ENCODE measurements at regions not wholly inside any gene's neighbourhood (a gene's known extent, or its start where the extent isn't known, plus 50 kb on each side); places are given as distances from the start of the nearest gene placed in this dataset.

DNA sequence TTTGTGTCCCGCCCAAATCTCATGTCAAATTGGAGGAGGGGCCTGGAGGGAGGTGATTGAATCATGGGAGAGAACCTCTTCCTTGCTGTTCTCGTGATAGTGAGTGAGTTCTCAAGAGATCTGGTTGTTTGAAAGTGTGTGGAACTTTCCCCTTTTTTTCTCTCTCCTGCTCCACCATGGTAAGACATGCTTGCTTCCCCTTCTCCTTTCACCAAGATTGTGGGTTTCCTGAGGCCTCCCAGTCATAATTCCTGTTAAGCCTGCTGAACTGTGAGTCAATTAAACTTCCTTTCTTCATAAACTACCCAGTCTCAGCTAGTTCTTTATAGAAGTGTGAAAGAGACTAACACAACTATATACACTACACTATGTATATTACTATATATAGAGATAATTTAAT is 697.8 kb upstream of the HS3ST1 start:
- TF ChIP-seq POLR2A (IDR thresholded peaks at IDR 0.05; ENCODE audit: low read length) (no peak), MAFK (IDR thresholded peaks at IDR 0.05; ENCODE audit: partially characterized antibody) (no peak), JUN (IDR thresholded peaks at IDR 0.05) (no peak), JUNB (IDR thresholded peaks at IDR 0.05) (no peak), SMC3 (IDR thresholded peaks at IDR 0.05) (no peak), RFX5 (IDR thresholded peaks at IDR 0.05) (no peak), BCL3 (IDR thresholded peaks at IDR 0.05) (no peak), EP300 (IDR thresholded peaks at IDR 0.05) (no peak), RAD21 (conservative IDR thresholded peaks at IDR 0.05 in 1 of 2, IDR thresholded peaks at IDR 0.05 in 1 of 2) (no peak), MYC (IDR thresholded peaks at IDR 0.05; ENCODE audit: borderline replicate concordance, low read length) (no peak), BHLHE40 (IDR thresholded peaks at IDR 0.05; ENCODE audit: low read depth, low read length) (no peak)
- TF ChIP-seq, protein P1, sequence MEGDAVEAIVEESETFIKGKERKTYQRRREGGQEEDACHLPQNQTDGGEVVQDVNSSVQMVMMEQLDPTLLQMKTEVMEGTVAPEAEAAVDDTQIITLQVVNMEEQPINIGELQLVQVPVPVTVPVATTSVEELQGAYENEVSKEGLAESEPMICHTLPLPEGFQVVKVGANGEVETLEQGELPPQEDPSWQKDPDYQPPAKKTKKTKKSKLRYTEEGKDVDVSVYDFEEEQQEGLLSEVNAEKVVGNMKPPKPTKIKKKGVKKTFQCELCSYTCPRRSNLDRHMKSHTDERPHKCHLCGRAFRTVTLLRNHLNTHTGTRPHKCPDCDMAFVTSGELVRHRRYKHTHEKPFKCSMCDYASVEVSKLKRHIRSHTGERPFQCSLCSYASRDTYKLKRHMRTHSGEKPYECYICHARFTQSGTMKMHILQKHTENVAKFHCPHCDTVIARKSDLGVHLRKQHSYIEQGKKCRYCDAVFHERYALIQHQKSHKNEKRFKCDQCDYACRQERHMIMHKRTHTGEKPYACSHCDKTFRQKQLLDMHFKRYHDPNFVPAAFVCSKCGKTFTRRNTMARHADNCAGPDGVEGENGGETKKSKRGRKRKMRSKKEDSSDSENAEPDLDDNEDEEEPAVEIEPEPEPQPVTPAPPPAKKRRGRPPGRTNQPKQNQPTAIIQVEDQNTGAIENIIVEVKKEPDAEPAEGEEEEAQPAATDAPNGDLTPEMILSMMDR (IDR thresholded peaks at IDR 0.05), result no peak
- TF ChIP-seq, protein P2, sequence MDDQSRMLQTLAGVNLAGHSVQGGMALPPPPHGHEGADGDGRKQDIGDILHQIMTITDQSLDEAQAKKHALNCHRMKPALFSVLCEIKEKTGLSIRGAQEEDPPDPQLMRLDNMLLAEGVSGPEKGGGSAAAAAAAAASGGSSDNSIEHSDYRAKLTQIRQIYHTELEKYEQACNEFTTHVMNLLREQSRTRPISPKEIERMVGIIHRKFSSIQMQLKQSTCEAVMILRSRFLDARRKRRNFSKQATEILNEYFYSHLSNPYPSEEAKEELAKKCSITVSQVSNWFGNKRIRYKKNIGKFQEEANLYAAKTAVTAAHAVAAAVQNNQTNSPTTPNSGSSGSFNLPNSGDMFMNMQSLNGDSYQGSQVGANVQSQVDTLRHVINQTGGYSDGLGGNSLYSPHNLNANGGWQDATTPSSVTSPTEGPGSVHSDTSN (IDR thresholded peaks at IDR 0.05), result no peak
- TF ChIP-seq, protein P3, sequence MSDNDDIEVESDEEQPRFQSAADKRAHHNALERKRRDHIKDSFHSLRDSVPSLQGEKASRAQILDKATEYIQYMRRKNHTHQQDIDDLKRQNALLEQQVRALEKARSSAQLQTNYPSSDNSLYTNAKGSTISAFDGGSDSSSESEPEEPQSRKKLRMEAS (IDR thresholded peaks at IDR 0.05), result no peak
